Dermis blood vessel endothelial cell (primary cell): ENCODE measurements at regions not wholly inside any gene's neighbourhood (a gene's known extent, or its start where the extent isn't known, plus 50 kb on each side); places are given as distances from the start of the nearest gene placed in this dataset.
"Not testable (repeated sequence)": the region's sequence is repeated elsewhere in the genome, so short reads cannot be mapped to it uniquely, and the experiment has no call there.

ENCODE experiments used
- DNase-seq: peaks from one replicate; pipeline ENCODE4 v3.0.0; 2010

GRCh38 chr14:84484243-84484642, 1045.7 kb upstream of the FLRT2 start:
- DNase-seq, result peak; percentile 18

DNA sequence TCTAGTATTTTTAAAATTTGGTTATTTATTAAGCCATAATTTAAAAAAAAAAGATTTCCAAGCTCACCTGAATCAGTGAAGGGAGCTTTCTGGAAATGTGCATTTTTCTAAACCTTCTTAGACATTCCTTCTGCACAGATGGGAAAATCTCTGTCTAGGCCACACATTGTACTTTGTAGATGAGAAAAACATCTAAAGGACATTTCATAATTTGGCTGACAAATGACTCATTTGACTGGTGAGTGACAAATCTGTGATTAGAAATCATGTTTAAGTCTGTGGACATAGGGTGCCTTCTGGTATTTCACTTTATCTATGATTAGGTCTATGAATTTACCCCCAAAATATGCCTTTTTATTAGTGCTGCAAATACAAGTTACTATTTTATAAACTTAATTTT, 1044.9 kb upstream of the FLRT2 start:
- no peak for DNase-seq

DNA sequence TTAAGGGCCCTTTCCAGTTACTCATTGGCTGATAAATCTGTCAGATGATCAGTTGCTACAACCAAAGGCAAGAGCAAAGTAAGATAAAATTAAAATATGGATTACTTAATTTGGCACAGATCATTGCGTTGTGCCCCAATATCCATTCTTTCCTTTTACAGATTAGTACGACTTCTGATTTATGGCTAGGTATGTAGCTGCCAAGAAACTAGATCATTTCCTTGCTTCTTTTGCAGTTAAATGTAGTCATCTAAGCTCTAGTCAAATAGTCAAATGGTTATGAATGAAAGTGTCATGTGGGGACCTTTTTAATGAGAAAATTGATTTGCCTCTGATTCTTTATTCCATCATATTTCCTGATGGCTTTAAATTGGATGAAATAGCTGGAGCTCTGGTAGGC, 1039.9 kb upstream of the FLRT2 start:
- DNase-seq, result peak; percentile 51

GRCh38 chr14:84492685-84493084, 1037.3 kb upstream of the FLRT2 start:
- no peak for DNase-seq

DNA sequence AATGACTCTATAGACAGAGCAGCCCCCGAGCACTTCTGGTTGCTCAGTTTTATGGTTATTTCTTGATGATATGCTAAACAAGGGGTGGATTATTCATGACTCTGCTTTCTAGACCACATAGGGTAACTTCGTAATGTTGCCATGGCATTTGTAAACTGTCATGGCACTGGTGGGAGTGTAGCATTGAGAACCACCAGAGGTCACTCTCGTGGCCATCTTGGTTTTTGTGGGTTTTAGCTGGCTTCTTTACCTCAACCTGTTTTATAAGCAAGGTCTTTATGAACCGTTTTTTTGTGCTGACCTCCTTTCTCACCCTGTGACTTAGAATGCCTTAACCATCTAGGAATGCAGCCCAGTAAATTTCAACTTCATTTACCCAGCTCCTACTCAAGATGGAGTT, 1036.2 kb upstream of the FLRT2 start:
- DNase-seq, result peak; percentile 10

DNA sequence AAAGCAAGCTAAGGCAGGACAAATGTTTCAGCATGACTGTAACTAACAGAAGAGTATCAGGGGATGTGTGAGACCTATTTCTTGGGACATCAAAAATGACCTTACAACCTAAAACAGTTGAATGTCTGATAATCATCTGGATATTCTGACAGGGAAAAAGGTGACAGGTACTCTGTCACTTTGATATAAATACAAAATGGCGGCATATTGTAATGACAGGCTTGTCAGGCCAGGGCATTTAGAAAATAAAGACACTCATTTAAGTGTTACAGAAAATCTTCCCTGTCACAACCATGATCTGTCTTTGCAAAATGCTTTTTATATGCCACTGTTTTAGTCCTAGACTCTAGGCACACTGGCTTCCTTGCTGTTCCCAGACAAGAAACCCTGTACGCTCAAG, 1033.3 kb upstream of the FLRT2 start:
- no peak for DNase-seq

DNA sequence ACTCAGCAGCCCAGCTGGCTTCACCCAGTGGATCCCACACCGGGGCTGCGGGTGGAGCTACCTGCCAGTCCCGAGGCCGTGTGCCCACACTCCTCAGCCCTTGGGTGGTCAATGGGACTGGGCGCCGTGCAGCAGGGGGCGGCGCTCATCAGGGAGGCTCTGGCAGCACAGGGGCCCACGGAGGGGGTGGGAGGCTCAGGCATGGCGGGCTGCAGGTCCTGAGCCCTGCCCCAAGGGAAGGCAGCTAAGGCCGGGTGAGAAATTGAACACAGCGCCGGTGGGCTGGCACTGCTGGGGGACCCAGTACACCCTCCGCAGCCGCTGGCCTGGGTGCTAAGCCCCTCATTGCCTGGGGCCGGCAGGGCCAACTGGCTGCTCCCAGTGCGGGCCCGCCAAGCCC, 1017.1 kb upstream of the FLRT2 start:
- DNase-seq, result not testable (repeated sequence)

- no peak for DNase-seq
Observed at GRCh38 chr14:84519836-84520235, 1010.1 kb upstream of the FLRT2 start.

DNA sequence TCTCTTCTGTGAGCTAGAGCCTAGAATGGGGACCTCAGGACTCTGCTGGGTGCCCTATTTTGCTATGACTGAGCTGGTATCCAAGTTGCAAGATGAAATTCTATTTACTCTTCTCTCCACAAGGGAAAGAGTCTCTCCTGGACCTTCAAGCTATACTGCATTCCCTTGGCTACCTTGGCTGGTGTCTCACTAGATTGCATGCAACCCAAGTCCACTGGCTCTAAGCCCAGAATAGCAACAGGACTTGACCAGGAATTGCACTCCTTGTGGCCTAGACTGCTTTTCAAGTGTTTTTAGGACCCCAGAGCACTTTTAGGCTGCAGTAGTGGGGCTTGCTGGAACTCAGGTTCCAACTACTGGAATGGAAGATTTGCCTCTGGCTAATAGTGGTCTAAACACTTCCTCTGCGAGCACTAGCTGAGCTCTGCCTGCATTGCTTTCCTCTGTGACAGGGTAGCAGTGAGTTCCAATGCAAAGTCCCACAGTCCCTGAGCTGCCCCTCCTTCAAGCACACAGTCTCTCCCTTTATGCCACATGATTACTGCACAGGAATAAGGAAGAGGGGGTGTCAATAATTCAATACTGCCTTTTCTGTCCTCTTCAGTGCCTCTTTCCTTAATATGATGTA, 1009.1 kb upstream of the FLRT2 start:
- DNase-seq, result no peak

DNA sequence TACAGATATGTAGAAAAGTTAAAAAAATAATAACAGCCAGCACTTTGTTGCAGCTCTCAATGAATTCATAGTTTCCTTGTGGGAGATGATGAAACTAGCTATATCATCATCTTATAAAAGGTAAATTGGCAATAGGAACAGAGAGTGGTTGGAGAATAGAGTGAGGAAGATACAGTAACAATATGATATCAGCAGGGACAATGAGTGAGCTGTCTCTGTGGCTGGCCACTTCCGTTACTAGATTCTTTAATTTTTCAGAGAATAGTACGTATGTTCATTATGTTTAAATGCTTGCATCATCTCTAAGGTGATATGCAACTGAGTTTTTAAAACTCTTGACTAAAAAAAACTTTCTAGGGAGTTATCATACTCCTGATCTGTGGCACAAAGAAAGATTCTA, 1006.2 kb upstream of the FLRT2 start:
- no peak for DNase-seq

DNA sequence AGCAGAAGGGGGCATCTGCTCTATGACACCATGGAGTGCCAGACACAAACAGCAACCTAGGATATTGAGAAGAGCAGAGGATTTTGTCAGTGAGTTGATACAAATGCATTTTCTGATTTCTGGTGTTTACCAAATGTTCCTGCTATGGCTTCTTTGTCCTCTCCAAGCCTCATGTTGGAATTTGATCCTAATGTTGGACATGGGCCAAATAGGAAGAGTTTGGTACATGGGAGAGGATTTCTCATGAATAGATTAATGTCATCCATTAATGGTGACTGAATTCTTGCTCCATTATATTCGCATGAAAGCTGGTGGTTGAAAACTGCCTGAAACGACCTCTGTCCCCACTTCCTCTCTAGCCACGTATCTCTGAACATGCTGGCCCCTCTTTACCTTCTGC, 1002.2 kb upstream of the FLRT2 start:
- DNase-seq, result peak; percentile 7

GRCh38 chr14:84532016-84532415, 997.9 kb upstream of the FLRT2 start:
- no peak for DNase-seq

GRCh38 chr14:84533181-84533725, 996.7 kb upstream of the FLRT2 start:
- DNase-seq, result no peak

DNA sequence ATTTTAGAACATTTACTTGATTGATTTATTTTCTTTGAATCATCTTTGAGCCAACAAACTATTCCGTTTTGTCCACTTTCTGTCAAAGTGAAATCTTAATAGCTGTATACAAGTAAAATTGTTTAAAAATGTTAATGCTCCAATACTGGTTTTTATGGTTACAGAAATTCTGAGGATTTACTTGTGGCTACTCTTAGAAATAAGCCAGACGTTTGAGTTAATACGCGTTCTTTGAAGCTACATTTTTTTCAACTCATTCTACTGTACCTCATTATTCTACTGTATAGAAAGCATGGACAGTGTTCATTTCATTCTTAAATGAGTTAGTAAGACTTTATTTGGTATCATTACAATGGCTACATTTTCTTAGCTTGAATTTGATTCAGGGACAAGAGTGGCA, 996.2 kb upstream of the FLRT2 start:
- no peak for DNase-seq

- DNase-seq, result no peak
Observed at GRCh38 chr14:84535484-84535883, 994.5 kb upstream of the FLRT2 start.

DNA sequence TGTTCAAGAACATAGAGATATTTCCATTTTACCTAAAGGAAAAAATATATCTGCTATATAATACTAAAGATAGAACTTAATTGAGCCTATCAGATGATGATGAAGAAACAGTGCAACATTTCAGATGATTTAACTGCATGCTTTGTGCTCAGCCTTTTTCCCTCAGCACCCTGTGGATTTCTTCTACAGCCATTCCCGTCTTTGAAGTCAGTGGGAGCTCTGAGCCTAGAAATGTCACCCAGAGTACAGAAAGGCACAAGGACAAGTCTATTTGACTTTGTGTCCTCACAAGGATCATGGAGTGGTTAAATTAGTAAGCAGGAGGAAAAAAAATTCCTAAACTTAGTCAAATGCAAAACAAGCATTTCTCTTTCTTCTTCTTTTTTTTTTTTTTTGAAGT, 994.0 kb upstream of the FLRT2 start:
- DNase-seq, result no peak

- DNase-seq, result no peak
Observed at GRCh38 chr14:84541018-84541417, 988.9 kb upstream of the FLRT2 start.

- no peak for DNase-seq
Observed at GRCh38 chr14:84543859-84544258, 986.1 kb upstream of the FLRT2 start.

- no peak for DNase-seq
Observed at GRCh38 chr14:84544486-84545131, 985.3 kb upstream of the FLRT2 start.

DNA sequence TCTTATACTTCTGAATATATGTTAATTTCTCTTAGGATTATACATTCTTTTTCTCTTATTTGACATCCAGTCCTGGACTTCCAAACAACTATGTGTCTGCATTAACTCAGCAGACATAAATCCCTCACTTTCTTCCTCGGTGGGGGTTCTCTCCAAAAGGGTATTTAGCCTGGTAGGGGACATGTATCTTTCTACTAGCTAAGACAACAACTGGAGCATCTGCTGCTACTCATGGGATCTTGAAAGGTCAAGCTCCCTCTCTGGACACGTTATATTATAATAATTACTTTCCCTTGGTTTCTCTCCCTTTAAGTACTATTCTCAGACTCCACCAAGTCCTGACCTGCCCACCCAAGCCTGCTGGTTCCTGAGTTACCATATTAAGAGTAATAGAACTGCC, 983.7 kb upstream of the FLRT2 start:
- no peak for DNase-seq

- no peak for DNase-seq
Observed at GRCh38 chr14:84554136-84554535, 975.8 kb upstream of the FLRT2 start.

GRCh38 chr14:84555493-84555892, 974.5 kb upstream of the FLRT2 start:
- no peak for DNase-seq

GRCh38 chr14:84566109-84566508, 963.8 kb upstream of the FLRT2 start:
- no peak for DNase-seq

DNA sequence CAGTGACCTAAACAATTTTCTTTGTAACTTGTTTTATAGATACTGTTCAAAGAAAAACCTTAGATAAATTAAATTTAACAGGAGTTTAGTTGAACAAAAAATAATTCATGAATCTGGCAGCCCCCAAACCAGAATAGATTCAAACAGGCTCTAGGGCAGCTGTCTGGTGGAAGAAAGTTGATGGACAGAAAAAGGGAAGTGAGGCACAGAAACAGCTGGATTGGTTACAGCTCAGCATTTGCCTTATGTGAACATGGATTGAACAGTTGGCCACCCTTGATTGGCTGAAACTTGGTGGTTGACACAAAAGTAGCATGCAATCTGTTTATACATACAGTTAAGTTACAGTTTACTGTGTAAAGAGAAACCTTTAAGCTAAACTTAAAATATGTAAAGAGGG, 954.3 kb upstream of the FLRT2 start:
- no peak for DNase-seq

- DNase-seq, result no peak
Observed at GRCh38 chr14:84579292-84579691, 950.7 kb upstream of the FLRT2 start.
